GM23338 (cell line): ENCODE measurements at regions not wholly inside any gene's neighbourhood (a gene's known extent, or its start where the extent isn't known, plus 50 kb on each side); places are given as distances from the start of the nearest gene placed in this dataset.
"Not testable (repeated sequence)": the region's sequence is repeated elsewhere in the genome, so short reads cannot be mapped to it uniquely, and the experiment has no call there.

Source experiments
- CTCF ChIP-seq, 2 experiments: fragments of 200-600 bp in 1 of 2; sonication (generic) in 1 of 2; conservative IDR thresholded peaks; 2 replicates each; pipeline versions ENCODE4 v1.5.1 to v1.6.1; 2016 to 2017; ENCODE audit warnings: antibody characterized with exemption in 2 of 2, low read depth in 2 of 2, mild to moderate bottlenecking in 2 of 2, moderate library complexity in 1 of 2
- EZH2 ChIP-seq: fragments of 200-600 bp; sonication (generic); IDR thresholded peaks from one replicate; pipeline ENCODE4 v1.8.0; 2017; ENCODE audit warnings: antibody characterized with exemption, mild to moderate bottlenecking, low read depth; ENCODE audit not compliant: unreplicated experiment
- EZH2phosphoT487 ChIP-seq: fragments of 200-600 bp; sonication (generic); IDR thresholded peaks from one replicate; pipeline ENCODE4 v1.8.1; 2018; ENCODE audit warnings: antibody characterized with exemption; ENCODE audit not compliant: unreplicated experiment
- JUNB ChIP-seq: IDR thresholded peaks from one replicate; pipeline ENCODE4 v1.6.1; 2016; ENCODE audit warnings: antibody characterized with exemption; ENCODE audit not compliant: unreplicated experiment
- POLR2AphosphoS5 ChIP-seq: IDR thresholded peaks from 2 replicates; pipeline ENCODE4 v1.6.1; 2016; ENCODE audit warnings: antibody characterized with exemption, low read depth
- REST ChIP-seq: IDR thresholded peaks from one replicate; pipeline ENCODE4 v1.6.1; 2018; ENCODE audit warnings: antibody characterized with exemption; ENCODE audit not compliant: unreplicated experiment

DNA sequence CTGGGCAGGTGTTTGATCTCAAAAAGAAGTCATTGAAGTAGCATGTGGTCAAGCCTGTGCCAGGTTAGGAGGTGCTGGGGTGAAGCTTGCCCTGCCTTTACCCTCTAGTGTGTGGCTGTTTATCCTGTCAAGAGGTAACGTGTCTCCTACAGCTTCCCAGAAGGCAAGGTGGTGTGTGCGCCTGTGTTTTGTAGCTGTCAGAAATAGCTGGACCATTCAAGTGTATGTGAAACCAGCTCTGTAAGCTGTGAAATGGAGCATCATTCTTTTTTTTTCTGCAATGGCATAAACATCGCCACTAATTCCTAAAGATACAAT is 155.1 kb downstream of the BCL2L11 start:
- TF ChIP-seq CTCF (conservative IDR thresholded peaks at IDR 0.05; ENCODE audit: low read depth in 2 of 2); EZH2phosphoT487; REST; EZH2; JUNB; POLR2AphosphoS5: not testable (repeated sequence)
